MCF 10A (cell line): ENCODE measurements at regions not wholly inside any gene's neighbourhood (a gene's known extent, or its start where the extent isn't known, plus 50 kb on each side); places are given as distances from the start of the nearest gene placed in this dataset.
A peak's percentile ranks its signal among the peaks of the same experiment; 100 is the strongest.

Source experiments
- BruUV-seq: library from RNA; stranded (reverse); fragments of 400-500 nt; replicated peaks from 2 replicates; lab custom pipeline; 2021; lab: Mats Ljungman, UMichigan
- CTCF ChIA-PET: fragments of 300-600 bp; sonication (Branson Sonifier 250); formaldehyde crosslinking; extraction: SDS; loops from one replicate; lab custom pipeline; 2021; ENCODE audit warnings: antibody characterized with exemption, inconsistent platforms; lab: Yijun Ruan, JAX
- POLR2A ChIA-PET: fragments of 300-600, 350-650 bp; sonication (Branson Sonifier 250); formaldehyde crosslinking; extraction: SDS; loops from one replicate; lab custom pipeline; 2020; ENCODE audit warnings: antibody characterized with exemption, inconsistent platforms; lab: Yijun Ruan, JAX
- DNase-seq: peaks from one replicate; pipeline ENCODE4 v3.0.0-alpha.2; 2018; ENCODE audit not compliant: unreplicated experiment
- H3K27ac Mint-ChIP-seq: one replicate; pipeline ENCODE4 v1.8.0; 2022; ENCODE audit warnings: mild to moderate bottlenecking, low read depth, mixed read lengths; ENCODE audit not compliant: unreplicated experiment
- H3K27me3 Mint-ChIP-seq: one replicate; pipeline ENCODE4 v1.8.0; 2022; ENCODE audit warnings: mixed read lengths; ENCODE audit not compliant: insufficient read depth, unreplicated experiment
- H3K36me3 Mint-ChIP-seq: one replicate; pipeline ENCODE4 v1.8.0; 2022; ENCODE audit warnings: mild to moderate bottlenecking, moderate library complexity, mixed read lengths; ENCODE audit not compliant: insufficient read depth, unreplicated experiment
- H3K4me1 Mint-ChIP-seq: one replicate; pipeline ENCODE4 v1.8.0; 2022; ENCODE audit warnings: mixed read lengths; ENCODE audit not compliant: insufficient read depth, unreplicated experiment
- H3K4me3 Mint-ChIP-seq: one replicate; pipeline ENCODE4 v1.8.0; 2022; ENCODE audit warnings: mild to moderate bottlenecking, moderate library complexity, mixed read lengths; ENCODE audit not compliant: unreplicated experiment
- H3K9me3 Mint-ChIP-seq: one replicate; pipeline ENCODE4 v1.8.0; 2022; ENCODE audit warnings: mixed read lengths; ENCODE audit not compliant: unreplicated experiment
- CTCF ChIP-seq: fragments of 200-600 bp; IDR thresholded peaks from one replicate; pipeline ENCODE4 v1.8.0; 2022; ENCODE audit warnings: antibody characterized with exemption, mild to moderate bottlenecking; ENCODE audit not compliant: unreplicated experiment
- intact Hi-C: fragments of 100-400 bp; cut with micrococcal nuclease; formaldehyde crosslinking; loops from 2 replicates; pipeline ENCODE4 v1.14.1; 2022

- BruUV-seq, result no TSS peak
- DNase-seq, result no peak
- POLR2A ChIA-PET, result interaction anchor here (0.7 kb wide), 1 partner anchor 26 kb away, joined by 4 read pairs; no protein-coding TSS in a partner anchor
- H3K4me1 Mint-ChIP-seq, result peaks cover 23% of the 10 kb centered on the region
- no peaks in the 10 kb centered on the region for H3K27me3 Mint-ChIP-seq
- H3K36me3 Mint-ChIP-seq, result no peaks in the 10 kb centered on the region
- intact Hi-C loops, result no loop called here
- no peaks in the 10 kb centered on the region for H3K9me3 Mint-ChIP-seq
- CTCF ChIA-PET, result interaction anchor here (0.7 to 1.0 kb wide), 3 partner anchors 9 to 361 kb away, joined by 3 to 4 read pairs (median 3); no protein-coding TSS in a partner anchor
- no peak for TF ChIP-seq CTCF
- H3K4me3 Mint-ChIP-seq, result no peak overlapping the region
- no peak overlapping the region for H3K27ac Mint-ChIP-seq
Measured at GRCh38 chr2:160565099-160565845, 71.7 kb upstream of the RBMS1 start.

- Mint-ChIP-seq H3K27me3 (no peaks in the 10 kb centered on the region), H3K4me1 (peaks cover 16% of the 10 kb centered on the region), H3K36me3 (no peaks in the 10 kb centered on the region), H3K27ac (no peak overlapping the region), H3K9me3 (no peaks in the 10 kb centered on the region), H3K4me3 (no peak overlapping the region)
- DNase-seq, result peak; percentile 78
- ChIA-PET CTCF (no interaction called here), POLR2A (interaction anchor here (0.5 to 1.2 kb wide), 5 partner anchors 9 to 243 kb away, joined by 3 to 5 read pairs (median 4); no protein-coding TSS in a partner anchor)
- intact Hi-C loops, result no loop called here
- TF ChIP-seq CTCF, result no peak
- BruUV-seq, result no TSS peak
Measured at GRCh38 chr2:160566717-160567116, 73.1 kb upstream of the RBMS1 start.

GRCh38 chr2:160568856-160569255 lies 75.2 kb upstream of the RBMS1 start:
- no peak overlapping the region for H3K4me3 Mint-ChIP-seq
- H3K9me3 Mint-ChIP-seq, result no peaks in the 10 kb centered on the region
- POLR2A ChIA-PET, result interaction anchor here (0.7 kb wide), 1 partner anchor 275 kb away, joined by 3 read pairs; no protein-coding TSS in a partner anchor
- no peaks in the 10 kb centered on the region for H3K27me3 Mint-ChIP-seq
- DNase-seq, result no peak
- no TSS peak for BruUV-seq
- peaks cover 11% of the 10 kb centered on the region for H3K4me1 Mint-ChIP-seq
- H3K36me3 Mint-ChIP-seq, result no peaks in the 10 kb centered on the region
- CTCF ChIA-PET, result no interaction called here
- no peak for TF ChIP-seq CTCF
- no peak overlapping the region for H3K27ac Mint-ChIP-seq
- intact Hi-C loops, result no loop called here

GRCh38 chr2:160570376-160570775 lies 76.8 kb upstream of the RBMS1 start:
- Mint-ChIP-seq H3K9me3 (no peaks in the 10 kb centered on the region), H3K27ac (no peak overlapping the region), H3K36me3 (no peaks in the 10 kb centered on the region), H3K4me3 (no peak overlapping the region), H3K27me3 (no peaks in the 10 kb centered on the region), H3K4me1 (peaks cover 11% of the 10 kb centered on the region)
- ChIA-PET CTCF (no interaction called here), POLR2A (no interaction called here)
- no peak for TF ChIP-seq CTCF
- BruUV-seq, result no TSS peak
- intact Hi-C loops, result no loop called here
- no peak for DNase-seq
